NCI-H2029 treated with DMSO at 0.1 percent for 48 hours (cell line): ENCODE measurements at regions not wholly inside any gene's neighbourhood (a gene's known extent, or its start where the extent isn't known, plus 50 kb on each side); places are given as distances from the start of the nearest gene placed in this dataset.

ENCODE experiments used
- DNase-seq: peaks from one replicate; lab custom pipeline; 2025; lab: John Stamatoyannopoulos, UW

DNA sequence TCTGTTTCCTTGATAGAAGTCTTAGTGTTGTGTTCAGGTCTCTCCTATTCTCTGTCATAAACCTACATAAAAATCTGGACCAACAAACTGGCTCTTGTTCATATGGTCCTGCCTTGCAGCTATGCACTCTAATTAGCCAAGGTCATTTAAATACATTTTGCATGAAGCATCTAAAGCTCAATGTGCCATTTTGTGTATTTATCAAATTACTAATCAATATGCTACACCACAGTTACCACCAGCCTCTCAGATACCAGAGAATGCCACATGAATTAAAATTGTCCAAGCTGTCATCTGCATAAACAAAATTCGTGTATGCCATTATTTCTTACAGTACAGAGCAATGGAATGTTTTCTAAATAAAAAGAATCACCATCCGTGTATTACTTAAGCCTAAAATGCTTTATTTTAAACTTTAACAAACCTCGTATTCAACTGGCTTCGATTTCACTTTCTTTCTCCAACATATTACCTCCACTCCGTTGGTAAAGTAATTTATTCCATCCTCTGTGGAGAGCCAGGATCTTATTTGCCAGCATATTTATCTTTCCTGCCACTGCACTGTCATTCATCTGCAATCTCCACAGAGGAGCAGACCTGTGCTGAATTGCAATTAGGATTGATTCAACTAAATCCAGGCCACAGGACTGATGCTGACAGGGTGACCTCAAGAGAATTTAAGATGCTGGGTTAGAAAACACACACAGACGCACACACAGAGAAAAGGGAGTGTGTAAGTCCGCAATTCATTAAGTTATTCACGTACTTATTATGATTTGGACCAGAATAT lies 284.1 kb upstream of the FOXG1 start:
- no peak for DNase-seq

DNA sequence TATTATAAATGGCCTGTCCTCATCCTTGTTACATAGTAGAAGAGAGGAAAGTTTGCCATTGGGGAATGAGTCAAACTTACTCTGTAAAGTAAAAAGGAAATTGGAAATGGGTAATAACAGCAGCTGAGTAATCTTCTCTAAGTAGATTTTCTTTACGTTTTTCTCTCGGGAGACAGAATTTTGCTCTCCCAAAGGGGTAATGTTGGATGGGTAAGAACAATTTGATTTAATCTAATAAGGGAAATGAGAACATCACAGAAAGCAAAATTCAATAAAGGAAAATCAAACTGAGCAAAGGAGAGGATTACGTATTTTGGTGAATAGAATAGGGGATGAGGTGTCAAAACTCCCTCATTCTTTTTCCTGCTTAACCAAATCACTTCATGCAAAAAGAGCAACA lies 283.1 kb upstream of the FOXG1 start:
- DNase-seq: no peak

DNA sequence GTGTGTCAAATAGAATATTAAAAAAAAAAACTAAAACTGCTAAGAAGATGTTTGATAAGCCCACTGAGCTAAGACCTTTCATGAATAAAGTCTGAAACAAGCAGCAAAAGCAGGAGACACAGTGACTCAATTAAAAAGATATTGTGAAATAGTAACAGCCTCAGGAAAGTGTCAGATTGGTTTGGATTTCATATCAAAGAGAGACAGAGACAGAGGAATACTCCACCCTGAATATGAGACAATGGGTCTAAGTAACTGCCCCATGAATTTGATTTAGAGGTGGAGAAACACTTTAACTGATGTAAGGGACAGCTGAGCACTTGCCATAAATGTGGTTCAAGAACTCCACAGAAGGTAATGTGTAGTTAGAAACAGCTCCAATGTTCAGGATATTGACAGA lies 277.9 kb upstream of the FOXG1 start:
- DNase-seq: no peak

DNA sequence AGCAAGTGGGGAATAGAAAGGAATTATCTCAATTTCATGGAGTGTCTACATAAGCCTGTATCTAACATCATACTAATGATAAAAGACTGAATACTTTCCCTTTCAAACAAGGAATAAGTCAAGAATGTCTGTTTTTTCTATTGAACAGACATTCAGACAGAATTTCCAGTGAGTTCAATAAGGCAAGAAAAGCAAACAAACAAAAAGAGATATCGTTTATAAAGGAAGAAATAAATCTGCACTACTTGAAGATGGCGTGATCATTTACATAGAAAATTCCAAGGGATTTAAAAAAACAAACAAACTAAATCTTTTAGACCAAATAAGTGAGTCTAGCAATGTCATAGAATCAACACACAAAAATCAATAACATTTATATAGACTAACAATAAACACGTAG lies 273.1 kb upstream of the FOXG1 start:
- DNase-seq: no peak

DNA sequence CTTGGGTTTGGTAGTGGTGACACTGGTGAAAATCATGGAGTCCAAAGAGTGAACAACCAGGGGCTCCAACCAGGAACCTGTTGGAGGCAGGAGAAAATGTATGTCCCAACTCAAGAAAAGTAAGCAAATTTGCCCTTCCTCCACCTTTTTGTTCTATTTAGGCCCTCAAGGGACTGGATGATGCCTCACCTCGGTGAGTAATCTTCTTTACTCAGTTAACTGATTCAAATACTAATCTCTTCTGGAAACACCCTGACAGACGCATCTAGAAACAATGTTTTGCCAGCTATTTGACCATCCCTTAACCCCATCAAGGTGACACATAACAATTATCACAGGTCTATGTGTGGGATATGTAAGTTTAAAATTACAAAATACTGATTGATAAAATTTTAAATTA lies 272.4 kb upstream of the FOXG1 start:
- no peak for DNase-seq

DNA sequence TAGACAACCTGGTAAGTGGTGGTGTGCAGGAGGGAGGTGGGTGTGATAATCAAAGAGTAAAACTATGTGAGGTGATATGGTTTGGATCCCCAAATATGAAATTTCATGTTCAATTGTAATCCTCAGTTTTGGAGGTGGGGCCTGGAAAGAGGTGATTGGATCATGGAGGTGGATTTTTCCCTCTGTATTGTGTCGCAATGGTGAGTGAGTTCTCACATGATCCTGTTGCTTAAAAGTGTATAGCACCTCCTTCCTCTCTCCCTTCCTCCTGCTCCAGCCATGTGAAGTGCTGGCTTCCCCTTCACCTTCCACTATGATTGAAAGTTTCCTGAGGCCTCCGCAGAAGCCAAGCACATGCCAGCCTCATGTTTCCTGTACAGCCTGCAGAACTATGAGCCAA lies 270.2 kb upstream of the FOXG1 start:
- DNase-seq: no peak

DNA sequence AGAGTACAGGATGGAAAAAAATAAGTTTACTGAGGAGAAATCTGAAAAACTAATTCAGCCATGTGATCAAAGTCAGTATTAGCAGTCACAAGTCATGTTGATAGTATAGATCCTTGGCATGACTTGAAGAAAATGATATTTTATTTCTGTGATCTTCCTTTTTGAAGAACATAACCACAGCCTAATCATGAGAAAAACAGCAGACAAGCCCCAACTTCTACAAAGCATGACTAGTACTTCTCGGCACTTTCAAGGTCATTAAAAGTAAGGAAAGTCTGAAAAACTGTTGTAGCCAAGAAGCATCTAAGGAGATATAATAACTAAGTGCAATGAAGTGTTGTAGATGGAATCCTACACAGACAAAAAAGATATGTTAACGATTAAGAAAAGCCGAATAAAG lies 264.1 kb upstream of the FOXG1 start:
- no peak for DNase-seq

DNA sequence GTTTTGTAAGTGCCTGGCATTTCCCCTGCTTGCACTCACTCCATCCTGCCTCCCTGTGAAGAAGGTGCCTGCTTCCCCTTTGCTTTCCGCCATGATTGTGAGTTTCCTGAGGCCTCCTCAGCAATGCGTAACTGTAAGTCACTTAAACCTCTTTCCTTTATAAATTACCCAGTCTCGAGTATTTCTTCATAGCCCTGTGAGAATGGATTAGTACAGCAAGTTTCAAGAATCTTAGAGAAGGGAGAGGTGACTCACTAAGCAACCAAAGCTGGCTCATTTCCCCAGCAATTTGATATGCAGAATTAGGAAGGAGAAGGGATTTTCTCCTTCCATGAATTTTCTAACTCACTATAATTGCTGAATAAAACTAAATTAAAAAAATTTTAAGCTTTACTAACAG lies 251.0 kb upstream of the FOXG1 start:
- no peak for DNase-seq

DNA sequence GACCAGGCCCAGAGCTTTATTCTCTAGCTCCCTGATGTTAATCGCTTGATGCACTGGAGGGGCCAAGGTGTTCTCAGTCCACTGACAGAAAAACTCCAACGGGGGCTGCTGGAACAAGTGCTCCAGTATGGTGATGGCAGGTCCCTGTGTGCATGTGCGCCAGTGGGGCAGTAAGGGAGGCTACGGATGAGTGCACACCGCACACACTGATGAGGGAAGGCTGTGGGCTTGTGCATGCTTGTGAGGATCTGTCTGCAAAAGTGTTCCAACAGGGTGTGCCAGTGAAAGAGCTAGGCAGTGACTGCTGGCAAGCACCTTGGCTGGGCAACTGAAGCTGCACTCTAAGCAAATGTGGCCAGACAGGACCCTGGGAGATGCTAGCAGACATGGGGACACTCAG lies 229.7 kb upstream of the FOXG1 start:
- DNase-seq: no peak

DNA sequence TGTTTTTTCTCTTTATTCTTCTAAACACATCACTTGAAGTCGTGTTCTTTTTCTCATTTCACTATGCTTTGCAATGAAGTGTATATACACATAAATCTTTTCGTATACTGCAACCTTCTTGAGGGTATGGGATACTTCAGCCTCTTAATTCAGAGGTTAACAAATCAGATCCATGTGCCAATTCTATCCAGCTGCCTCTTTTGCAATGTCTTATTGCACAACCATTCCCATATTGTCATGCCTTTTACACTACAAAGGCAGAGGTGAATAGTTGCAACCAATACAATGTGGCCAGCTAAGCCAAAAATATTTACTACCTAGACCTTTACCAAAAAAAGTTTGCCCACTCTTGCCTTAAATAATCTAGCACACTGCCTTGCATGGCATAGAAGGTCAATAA lies 224.5 kb upstream of the FOXG1 start:
- no peak for DNase-seq

DNA sequence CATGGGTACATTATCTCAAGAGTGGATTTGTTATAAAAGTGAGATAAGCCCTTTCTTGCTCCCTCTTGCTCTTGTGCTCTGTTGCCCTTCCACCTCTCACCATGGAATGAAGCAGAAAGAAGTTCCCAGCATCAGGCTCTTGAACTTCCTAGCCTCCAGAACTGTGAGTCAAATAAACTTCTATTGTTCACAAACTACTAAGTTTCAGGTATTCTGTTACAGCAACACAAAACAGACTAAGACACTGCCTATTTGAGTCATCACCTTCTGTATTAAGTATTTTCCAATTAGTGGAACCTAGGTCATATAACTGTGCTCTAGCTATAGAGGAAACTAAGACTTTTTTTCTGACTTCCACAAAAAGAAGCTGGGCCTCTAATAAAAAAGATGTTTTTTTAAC lies 201.2 kb upstream of the FOXG1 start:
- no peak for DNase-seq

DNA sequence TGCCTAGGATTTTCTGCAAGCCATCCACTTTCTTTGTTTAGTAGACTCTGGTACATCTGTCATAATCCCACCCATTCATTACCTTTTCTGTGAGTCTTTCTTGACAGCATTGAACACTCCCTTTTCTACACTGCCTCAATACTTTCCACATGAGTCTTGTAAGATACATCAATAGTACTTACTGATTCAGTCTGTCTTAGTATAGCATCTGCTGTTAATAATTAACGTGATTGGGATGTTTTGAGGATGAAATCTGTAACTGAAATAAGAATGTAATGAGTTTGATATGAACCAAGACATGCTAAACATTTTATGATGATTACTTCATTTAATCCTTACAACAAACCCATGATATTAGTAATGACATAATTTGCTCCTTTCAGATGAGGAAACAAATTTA lies 196.2 kb upstream of the FOXG1 start:
- no peak for DNase-seq

DNA sequence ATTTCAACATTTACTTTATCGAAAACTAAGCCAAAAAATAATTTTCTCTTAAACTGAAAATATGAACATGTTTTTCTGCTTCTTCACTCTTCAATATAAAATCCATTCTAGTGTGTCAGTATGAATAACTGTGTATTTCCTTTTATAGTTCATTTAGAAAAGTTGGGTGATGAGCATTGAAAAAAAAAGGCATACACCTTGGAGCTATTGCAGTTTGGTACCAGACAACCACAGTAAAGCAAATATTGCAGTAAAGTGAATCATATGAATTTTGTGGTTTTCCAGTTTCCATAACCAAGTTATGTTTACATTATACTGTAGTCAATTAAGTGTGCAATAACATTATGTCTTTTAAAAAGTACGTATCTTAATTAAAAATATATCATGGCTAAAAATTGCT lies 195.0 kb upstream of the FOXG1 start:
- DNase-seq: no peak

DNA sequence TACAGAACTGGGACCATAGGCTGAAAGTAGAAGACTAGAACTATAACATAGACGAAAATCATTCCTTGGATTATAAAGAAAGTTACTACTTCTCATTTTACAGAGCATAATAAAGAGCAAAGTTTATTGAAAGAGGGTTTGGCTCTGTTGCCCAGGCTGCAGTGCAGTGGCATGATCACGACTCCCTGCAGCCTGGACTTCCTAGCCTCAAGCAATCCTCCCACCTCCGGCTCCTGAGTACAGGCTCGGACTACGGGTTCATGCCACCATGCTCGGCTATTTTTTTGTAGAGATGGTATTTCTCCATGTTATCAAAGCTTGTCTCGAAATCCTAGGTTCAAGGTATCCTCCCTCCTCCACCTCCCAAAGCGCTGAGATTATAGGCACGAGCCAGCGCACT lies 190.1 kb upstream of the FOXG1 start:
- DNase-seq: no peak

DNA sequence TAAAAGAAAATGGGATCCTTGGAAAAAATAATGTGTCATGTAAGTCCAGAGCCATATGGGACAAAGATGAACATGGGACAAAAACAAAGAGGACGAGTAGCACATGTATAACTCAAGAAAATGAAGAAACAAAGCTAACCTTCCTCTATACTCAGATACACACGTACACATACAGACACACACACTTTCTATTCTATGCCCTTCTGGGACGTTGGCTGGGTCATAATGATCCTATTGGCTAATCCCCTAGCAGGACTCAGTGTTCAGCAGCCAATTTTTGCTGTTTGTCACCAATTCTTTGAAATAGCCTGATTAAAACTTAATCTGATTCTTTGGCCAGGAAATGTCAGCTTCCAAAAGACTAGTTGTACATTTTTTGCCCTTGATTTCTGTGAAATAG lies 189.4 kb upstream of the FOXG1 start:
- no peak for DNase-seq

DNA sequence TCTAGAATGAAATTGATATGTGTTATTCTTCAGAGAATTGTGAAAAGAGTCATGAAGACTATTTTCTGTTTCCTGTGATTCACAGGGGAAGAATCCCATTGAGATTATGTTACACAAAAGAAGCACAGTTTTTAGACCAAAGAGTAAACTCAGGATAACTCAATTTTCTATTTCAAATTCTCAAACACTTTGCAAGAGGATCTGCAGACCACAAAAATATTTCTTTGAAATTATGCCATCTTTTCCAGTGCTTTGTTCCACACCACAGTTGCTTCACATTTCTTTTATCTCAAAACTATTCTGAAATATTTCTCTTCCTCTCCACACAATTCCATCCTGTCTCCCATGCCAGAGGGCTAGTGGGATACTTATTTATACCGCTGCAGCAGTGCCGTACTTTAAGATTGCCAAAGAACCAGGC lies 188.9 kb upstream of the FOXG1 start:
- no peak for DNase-seq

DNA sequence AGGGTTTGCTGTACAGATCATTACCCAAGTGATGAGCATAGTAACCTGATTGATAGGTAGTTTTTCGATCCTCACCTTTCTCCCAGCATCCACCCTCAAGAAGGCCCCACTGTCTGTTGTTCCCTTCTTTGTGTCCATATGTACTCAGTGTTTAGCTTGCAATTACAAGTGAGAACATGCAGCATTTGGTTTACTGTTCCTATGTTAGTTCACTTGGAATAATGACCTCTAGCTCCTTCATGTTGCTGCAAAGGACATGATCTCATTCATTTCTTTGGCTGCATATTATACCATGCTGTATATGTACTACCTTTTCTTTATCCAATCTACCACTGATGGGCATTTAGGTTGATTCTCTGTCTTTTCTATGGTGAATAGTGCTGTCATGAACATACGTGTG lies 181.6 kb upstream of the FOXG1 start:
- no peak for DNase-seq

DNA sequence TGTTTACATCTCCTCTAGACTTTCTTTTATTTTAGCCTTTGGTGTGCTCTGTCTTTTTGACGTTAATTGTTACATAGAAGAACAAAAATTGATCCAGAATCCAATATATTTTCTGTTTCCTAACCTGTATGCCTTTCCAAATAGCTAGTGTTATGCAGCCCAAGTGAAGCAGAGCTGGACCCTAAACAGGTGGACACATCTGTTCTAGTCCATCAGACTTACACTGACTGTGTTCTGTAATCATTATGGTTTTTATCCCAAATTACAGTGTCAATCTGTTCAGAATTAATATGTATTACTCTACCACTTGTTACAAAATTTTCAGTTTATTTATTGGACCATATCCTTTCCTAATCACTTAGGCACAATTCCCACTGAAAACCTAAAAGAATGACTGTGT lies 176.8 kb upstream of the FOXG1 start:
- no peak for DNase-seq

DNA sequence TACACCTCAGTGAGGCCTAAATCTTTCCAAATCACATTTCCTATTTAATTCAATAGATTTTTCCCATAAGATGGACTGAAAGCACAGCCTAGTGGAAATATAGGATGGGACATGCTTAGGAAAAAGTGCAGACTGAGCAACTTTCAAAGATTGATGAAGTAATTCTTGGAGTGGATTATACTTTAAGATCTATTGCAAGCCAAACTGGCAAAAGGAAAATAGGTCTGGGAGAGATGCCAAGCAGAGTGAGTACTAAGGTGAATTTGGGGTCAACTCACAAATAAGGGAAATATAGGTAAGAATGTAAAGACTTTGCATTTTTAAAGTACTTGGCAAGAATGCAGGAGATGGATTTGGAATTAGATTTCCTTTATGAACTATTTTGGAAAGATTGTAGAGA lies 170.2 kb upstream of the FOXG1 start:
- no peak for DNase-seq

DNA sequence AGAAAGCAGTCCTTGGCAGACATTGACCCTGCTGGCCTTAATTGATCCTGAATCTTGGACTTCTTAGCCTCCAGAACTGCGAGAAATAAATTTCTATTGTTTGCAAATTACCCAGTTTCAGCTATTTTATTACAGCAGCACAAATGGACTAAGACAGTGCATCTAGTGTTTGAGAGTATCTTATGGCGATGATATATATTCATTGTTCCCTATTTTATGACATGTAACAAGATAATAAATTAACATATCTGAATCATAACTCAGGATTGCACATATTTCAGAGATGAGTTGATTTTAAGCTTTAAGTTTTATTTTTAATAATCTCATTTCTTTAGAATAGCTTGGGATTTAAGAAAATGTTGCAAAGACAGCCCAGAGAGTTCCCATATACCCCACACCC lies 167.4 kb upstream of the FOXG1 start:
- no peak for DNase-seq

DNA sequence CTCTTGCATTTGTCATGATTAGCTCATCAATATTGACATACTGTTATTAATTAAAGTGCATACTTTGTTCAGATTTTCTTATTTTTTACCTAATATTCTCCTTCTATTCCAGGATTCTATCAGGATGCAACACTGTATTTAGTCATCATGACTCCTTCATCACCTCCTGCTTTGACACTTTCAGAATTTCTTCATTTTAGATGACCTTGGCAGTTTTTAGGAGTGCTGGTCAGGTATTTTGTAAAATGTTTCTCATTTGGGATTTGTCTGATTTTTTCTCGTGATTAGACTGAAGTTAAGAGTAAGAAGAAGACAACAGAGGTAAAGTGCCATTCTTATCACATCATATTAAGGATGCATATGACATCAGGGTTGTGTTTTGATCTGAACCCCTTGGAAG lies 167.0 kb upstream of the FOXG1 start:
- no peak for DNase-seq

DNA sequence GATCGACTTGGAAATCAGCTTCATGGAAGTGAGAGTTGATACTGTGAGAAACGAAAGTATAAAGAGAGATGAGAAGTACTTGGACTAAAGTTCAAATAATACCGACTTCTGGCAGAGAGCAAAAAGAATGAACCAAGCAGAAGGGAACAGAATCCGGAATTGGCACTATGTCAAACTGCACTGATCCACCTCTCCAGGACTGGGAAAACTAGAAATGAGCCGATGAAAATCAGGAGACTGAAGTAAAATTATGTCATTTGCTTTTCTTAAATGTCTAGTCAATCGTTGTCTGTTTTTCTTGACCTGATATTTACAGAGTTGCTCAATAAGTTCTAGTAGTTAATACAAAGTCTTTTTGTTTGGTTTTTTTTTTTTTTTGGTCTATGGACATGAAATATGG lies 163.0 kb upstream of the FOXG1 start:
- DNase-seq: no peak

DNA sequence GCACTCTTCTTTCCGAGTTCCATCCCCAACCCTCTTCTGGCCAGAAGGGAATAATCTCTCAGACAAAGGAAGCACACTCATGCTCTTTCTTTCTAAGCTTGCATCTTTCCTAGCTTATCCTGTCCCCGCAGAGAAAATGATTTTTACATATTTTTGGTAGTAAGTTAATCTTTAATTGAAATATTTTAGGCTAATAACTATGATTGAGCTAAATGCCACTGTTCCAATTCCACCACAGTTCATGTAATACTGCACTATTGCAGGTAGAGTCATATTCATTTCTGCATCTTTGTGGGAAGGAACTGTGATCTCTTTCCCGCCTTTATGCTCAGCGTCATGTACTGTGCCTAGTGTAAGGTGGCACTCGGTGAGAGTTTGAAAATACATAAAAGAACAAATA lies 158.9 kb upstream of the FOXG1 start:
- DNase-seq: no peak

DNA sequence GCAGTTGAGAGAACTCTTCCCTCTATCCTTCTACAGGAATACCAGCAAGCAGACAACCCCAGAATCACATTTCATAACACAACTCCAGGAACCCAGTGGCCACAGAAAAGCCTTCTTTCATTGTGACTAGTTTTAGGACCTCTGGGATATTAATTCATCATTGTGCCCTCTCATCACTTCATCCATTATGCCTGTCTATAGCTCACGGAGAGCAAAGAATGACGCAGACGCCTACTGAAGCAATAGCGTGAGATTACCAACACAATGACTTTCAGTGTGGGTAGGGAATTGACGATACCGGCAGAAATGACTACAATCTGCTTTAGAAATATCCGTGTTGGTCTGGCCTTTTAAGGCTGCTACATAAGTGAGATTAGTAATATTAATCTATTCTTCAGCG lies 158.1 kb upstream of the FOXG1 start:
- no peak for DNase-seq
